Retinal pigment epithelial cell (primary cell): ENCODE measurements at regions not wholly inside any gene's neighbourhood (a gene's known extent, or its start where the extent isn't known, plus 50 kb on each side); places are given as distances from the start of the nearest gene placed in this dataset.

Experiments used
- DNase-seq: peaks from one replicate; pipeline ENCODE4 v3.0.0-alpha.2; 2010; ENCODE audit warnings: low read depth
- H3K4me3 ChIP-seq: 2 replicates; pipeline ENCODE4 v1.5.1; 2011; ENCODE audit warnings: mild to moderate bottlenecking, low read length, control low read depth, moderate library complexity
- CTCF ChIP-seq: conservative IDR thresholded peaks from 2 replicates; pipeline ENCODE4 v1.5.1; 2011; ENCODE audit warnings: low read depth, low read length, control low read depth, inconsistent platforms

GRCh38 chr4:104418286-104418685 lies 76.4 kb downstream of the CXXC4 start:
- no peak for DNase-seq
- TF ChIP-seq CTCF, result no peak
- H3K4me3 ChIP-seq, result no peak overlapping the region

DNA sequence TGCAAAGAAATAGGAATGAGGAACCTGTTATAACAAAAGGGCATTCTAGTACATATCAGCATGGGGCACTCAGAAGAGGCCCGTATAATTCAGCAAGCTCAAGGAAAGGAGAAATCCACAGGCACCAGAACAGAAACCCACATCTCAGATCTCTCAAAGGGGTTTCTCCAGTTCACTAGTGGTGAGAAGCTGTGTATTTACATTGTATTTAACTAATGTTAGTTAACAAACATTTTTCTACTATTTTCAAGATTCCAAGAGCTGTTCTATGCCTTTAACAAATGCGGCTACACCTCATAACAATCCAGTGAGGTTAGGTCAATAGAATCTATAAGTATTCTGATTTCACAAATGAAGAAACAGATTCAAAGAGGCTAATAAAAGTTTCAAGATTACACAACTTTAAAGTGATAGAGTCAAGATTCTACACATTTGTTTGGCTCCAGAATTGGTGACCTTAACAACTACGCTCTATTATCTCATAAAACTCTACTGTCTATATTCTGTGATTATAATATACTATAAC lies 77.3 kb downstream of the CXXC4 start:
- no peak for TF ChIP-seq CTCF
- DNase-seq, result no peak
- no peak overlapping the region for H3K4me3 ChIP-seq

DNA sequence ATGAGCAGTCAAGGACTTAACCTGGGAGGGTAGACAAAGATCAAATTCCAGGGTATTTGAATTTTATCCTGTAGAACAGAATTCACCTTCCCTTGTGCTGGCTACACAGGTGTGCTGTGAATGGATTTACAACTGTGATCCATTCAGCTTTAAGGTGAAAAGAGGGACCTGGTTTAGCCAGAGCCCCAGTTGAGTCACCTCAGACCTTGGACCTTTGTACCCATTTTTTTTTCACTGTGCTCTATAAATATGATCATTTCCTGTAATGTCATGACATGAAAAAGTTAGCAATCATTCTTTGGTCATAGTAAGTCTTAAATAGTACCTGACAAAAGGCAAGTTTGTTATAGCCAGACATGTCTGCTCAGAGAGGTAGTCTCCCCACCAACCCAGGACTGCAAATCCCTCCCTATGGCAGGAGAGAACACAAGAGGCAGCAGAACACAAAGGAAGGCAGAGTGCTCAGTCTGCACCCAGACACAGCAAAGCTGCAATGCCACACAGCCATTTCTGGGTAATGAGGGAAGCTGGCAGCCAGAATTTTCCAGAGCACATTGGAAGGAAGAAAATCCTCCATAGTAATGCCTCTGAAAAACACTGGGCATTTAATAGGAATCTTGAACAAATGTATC lies 77.9 kb downstream of the CXXC4 start:
- H3K4me3 ChIP-seq, result no peak overlapping the region
- TF ChIP-seq CTCF, result no peak
- DNase-seq, result no peak

- H3K4me3 ChIP-seq, result no peak overlapping the region
- no peak for DNase-seq
- TF ChIP-seq CTCF, result no peak
These were observed 81.2 kb downstream of the CXXC4 start for GRCh38 chr4:104413487-104413886.

DNA sequence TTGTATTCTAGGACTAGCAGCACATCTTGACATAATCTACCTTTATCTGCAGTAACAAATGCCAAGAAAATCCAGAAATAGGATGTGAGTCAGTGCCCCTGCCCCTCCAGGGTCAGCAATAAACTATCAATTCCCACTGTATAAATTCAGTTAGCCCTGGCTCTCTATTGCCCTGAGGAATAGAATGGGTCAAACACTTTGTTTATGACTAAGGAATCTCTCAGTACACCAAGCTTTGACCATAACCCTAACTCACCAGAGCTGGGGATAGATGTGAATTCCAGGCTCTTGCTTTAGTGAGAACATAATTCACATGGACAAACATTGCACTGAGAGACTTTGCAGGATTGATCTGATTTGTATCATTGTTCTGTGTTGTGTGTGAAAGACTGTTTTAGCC lies 82.3 kb downstream of the CXXC4 start:
- TF ChIP-seq CTCF, result no peak
- no peak overlapping the region for H3K4me3 ChIP-seq
- DNase-seq, result no peak

- no peak for DNase-seq
- TF ChIP-seq CTCF, result no peak
- no peak overlapping the region for H3K4me3 ChIP-seq
These were observed 83.2 kb downstream of the CXXC4 start for GRCh38 chr4:104411502-104411901.

GRCh38 chr4:104408878-104409277 lies 85.8 kb downstream of the CXXC4 start:
- H3K4me3 ChIP-seq, result no peak overlapping the region
- no peak for TF ChIP-seq CTCF
- DNase-seq, result no peak
